Mesothelial cell of epicardium (in vitro differentiated cells): ENCODE measurements at regions not wholly inside any gene's neighbourhood (a gene's known extent, or its start where the extent isn't known, plus 50 kb on each side); places are given as distances from the start of the nearest gene placed in this dataset.

Experiments
- DNase-seq, 2 experiments: peaks; one replicate each; pipeline ENCODE4 v3.0.0; 2021; ENCODE audit warnings: low spot score in 2 of 2; ENCODE audit not compliant: unreplicated experiment in 2 of 2
- H3K27ac Mint-ChIP-seq: 2 replicates; pipeline ENCODE4 v1.8.0; 2021; ENCODE audit warnings: mixed read lengths
- H3K27me3 Mint-ChIP-seq: 2 replicates; pipeline ENCODE4 v1.8.0; 2021; ENCODE audit warnings: low read depth, mixed read lengths
- H3K36me3 Mint-ChIP-seq: 2 replicates; pipeline ENCODE4 v1.8.0; 2021; ENCODE audit warnings: mixed read lengths
- H3K4me1 Mint-ChIP-seq: 2 replicates; pipeline ENCODE4 v1.8.0; 2021; ENCODE audit warnings: mixed read lengths
- H3K4me3 Mint-ChIP-seq: 2 replicates; pipeline ENCODE4 v1.8.0; 2021; ENCODE audit warnings: mild to moderate bottlenecking, moderate library complexity, mixed read lengths
- H3K9me3 Mint-ChIP-seq: 2 replicates; pipeline ENCODE4 v1.8.0; 2021; ENCODE audit warnings: mixed read lengths
- CTCF ChIP-seq: fragments of 200-600 bp; sonication (generic); IDR thresholded peaks from one replicate; pipeline ENCODE4 v1.5.0; 2021; ENCODE audit warnings: antibody characterized with exemption; ENCODE audit not compliant: unreplicated experiment

DNA sequence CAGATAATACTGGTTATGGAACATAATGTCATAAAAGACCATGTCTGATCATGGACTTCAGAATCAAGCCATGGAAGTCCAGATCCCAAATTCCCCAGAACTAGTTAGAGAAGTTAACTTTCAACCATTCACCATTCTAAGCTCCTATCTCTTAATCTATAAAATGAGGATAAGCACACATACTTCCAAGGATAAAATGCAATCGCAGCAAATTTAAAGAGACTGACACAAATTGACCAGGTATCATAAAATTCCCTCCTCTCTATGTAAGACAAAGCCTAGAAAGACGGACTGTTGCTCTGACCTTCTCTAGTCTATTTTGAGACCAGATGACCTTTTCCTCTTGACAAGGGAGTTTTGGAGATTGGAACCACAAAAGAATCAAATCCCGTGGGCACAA lies 426.7 kb downstream of the PLPP3 start:
- no peak overlapping the region for H3K4me3 Mint-ChIP-seq
- H3K27me3 Mint-ChIP-seq = no peaks in the 10 kb centered on the region
- peaks cover 26% of the 10 kb centered on the region for H3K4me1 Mint-ChIP-seq
- no peak for TF ChIP-seq CTCF
- no peak overlapping the region for H3K27ac Mint-ChIP-seq
- no peak for DNase-seq
- H3K9me3 Mint-ChIP-seq = no peaks in the 10 kb centered on the region
- no peaks in the 10 kb centered on the region for H3K36me3 Mint-ChIP-seq

DNA sequence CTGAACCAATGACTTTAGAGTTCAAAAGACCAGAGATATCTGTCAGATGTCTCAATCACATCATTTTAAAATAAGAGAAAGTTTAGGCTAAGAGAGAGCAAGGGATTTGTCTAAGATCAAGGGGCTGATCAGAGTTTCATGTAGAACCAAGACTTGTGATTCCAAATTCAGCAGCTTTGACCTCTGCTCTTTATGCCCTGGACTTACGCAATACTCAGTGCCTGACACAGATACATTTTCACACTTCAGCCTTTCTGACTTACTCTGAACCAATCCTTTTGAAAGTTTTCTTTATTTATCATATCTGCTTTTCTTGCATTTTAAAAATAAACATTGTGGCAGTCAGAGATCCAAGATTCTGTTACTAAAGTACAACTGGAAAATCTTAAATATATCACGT lies 428.0 kb downstream of the PLPP3 start:
- no peaks in the 10 kb centered on the region for H3K36me3 Mint-ChIP-seq
- no peaks in the 10 kb centered on the region for H3K9me3 Mint-ChIP-seq
- no peak for TF ChIP-seq CTCF
- no peak for DNase-seq
- H3K4me3 Mint-ChIP-seq = no peak overlapping the region
- H3K27ac Mint-ChIP-seq = no peak overlapping the region
- H3K4me1 Mint-ChIP-seq = peaks cover 25% of the 10 kb centered on the region
- H3K27me3 Mint-ChIP-seq = no peaks in the 10 kb centered on the region

GRCh38 chr1:56150441-56151215 lies 428.7 kb downstream of the PLPP3 start:
- H3K9me3 Mint-ChIP-seq = no peaks in the 10 kb centered on the region
- H3K4me3 Mint-ChIP-seq = no peak overlapping the region
- H3K36me3 Mint-ChIP-seq = no peaks in the 10 kb centered on the region
- H3K27ac Mint-ChIP-seq = no peak overlapping the region
- no peak for TF ChIP-seq CTCF
- DNase-seq = no peak
- peaks cover 28% of the 10 kb centered on the region for H3K4me1 Mint-ChIP-seq
- H3K27me3 Mint-ChIP-seq = no peaks in the 10 kb centered on the region

DNA sequence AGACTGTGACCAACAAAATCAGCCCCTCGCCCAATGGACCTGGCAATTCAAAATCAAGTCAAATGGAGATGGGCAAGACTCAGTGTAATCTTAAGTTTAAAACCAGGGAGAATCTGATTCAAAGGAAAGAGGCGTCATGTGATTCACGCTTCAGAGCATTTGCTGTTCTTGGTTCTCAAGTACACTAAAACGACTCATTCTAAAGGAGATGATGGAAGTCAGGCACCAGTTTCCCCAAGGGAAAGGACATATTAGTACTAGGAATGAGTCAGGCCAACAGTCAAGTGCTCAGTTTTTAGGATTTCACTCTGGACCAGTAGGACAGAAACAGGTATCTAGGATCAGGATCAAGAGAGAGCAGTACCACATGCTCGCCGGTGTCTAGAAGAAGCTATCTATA lies 429.6 kb downstream of the PLPP3 start:
- Mint-ChIP-seq H3K36me3 (no peaks in the 10 kb centered on the region), H3K4me1 (peaks cover 28% of the 10 kb centered on the region), H3K27ac (no peak overlapping the region), H3K27me3 (no peaks in the 10 kb centered on the region), H3K9me3 (no peaks in the 10 kb centered on the region), H3K4me3 (no peak overlapping the region)
- DNase-seq = no peak
- no peak for TF ChIP-seq CTCF

- H3K36me3 Mint-ChIP-seq = no peaks in the 10 kb centered on the region
- no peak for TF ChIP-seq CTCF
- H3K27ac Mint-ChIP-seq = no peak overlapping the region
- no peak for DNase-seq
- no peaks in the 10 kb centered on the region for H3K9me3 Mint-ChIP-seq
- no peak overlapping the region for H3K4me3 Mint-ChIP-seq
- H3K27me3 Mint-ChIP-seq = no peaks in the 10 kb centered on the region
- H3K4me1 Mint-ChIP-seq = peaks cover 38% of the 10 kb centered on the region
These were observed 430.8 kb downstream of the PLPP3 start for GRCh38 chr1:56148326-56149193.
